ENCODE measurements at regions not wholly inside any gene's neighbourhood (a gene's known extent, or its start where the extent isn't known, plus 50 kb on each side); places are given as distances from the start of the nearest gene placed in this dataset.

- no peak for TF ChIP-seq SOX15 (CRISPR knock-in tag; IDR thresholded peaks at IDR 0.05)
- no peak for TF ChIP-seq USF2 (CRISPR knock-in tag; IDR thresholded peaks at IDR 0.05)
- TF ChIP-seq CTCF (IDR thresholded peaks at IDR 0.05), result no peak
- no peak for TF ChIP-seq RELA (CRISPR knock-in tag; IDR thresholded peaks at IDR 0.05; ENCODE audit: borderline replicate concordance)
- no peak for TF ChIP-seq ZBTB43 (CRISPR knock-in tag; IDR thresholded peaks at IDR 0.05)
- TF ChIP-seq ZNF263 (CRISPR knock-in tag; IDR thresholded peaks at IDR 0.05; ENCODE audit: low read depth), result no peak
- TF ChIP-seq USF1 (CRISPR knock-in tag; IDR thresholded peaks at IDR 0.05), result no peak
Measured at GRCh38 chr5:167964529-167964928, 326.9 kb upstream of the WWC1 start.
